ELF-1 (cell line): ENCODE measurements at regions not wholly inside any gene's neighbourhood (a gene's known extent, or its start where the extent isn't known, plus 50 kb on each side); places are given as distances from the start of the nearest gene placed in this dataset.
"Not testable (repeated sequence)": the region's sequence is repeated elsewhere in the genome, so short reads cannot be mapped to it uniquely, and the experiment has no call there.

Source experiments
- DNase-seq: peaks from one replicate; pipeline ENCODE4 v3.0.0-alpha.2; 2016; ENCODE audit warnings: low read depth, low spot score

DNA sequence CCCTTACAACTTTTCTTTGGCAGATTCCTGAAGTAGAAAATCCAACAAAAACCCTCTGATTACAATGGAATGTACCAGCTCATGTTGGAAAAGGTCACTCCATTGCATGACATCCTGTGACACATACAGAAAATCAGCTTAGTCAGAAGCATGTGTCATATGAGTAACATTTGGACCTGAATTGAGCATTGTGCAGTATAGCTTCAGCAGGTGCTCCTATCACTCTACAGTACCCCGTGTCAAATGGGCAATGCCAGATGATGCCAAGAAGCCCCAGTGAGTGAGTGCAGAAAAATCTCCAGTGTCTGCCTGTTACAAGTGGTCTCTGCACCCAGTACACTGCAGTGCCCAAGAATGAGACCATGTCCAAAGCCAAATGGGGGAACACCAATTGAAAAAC, 129.7 kb upstream of the RUNX1 start:
- no peak for DNase-seq

DNA sequence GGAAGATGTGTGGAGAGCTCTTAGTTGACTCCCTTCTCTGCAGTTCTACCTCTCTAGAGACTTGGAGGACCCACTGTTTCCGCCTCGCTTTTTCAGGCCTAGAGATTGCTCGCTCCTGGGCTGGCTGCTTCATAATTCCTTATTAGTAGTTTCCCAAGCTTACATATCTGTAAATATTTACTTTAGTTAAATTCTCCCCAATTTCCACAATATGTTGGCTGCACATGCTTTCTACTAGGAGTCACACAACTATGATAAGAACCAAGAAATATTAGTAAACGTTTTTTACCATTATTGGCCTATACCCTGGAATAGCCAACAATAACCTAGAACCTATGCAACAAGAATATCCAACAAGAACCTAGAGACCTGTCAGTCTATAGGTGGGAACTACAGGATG, 129.0 kb upstream of the RUNX1 start:
- no peak for DNase-seq

DNA sequence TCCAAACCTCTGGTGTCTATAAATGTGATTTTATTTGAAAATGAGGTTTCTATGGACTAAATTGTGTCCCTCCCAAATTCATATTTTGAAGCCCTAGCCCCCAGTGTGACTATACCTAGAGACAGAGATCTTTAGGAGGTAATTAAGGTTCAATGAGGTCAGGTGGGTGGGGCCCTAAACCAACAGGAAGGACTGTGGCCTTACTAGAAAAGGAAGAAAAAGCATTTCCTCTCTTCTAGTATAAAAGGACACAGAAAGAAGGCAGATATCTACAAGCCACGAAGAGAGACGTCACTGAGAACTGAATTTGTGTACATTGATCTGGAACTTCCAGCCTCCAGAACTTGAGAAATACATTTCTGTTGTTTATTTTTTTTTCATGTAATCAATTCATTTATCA, 123.1 kb upstream of the RUNX1 start:
- no peak for DNase-seq

DNA sequence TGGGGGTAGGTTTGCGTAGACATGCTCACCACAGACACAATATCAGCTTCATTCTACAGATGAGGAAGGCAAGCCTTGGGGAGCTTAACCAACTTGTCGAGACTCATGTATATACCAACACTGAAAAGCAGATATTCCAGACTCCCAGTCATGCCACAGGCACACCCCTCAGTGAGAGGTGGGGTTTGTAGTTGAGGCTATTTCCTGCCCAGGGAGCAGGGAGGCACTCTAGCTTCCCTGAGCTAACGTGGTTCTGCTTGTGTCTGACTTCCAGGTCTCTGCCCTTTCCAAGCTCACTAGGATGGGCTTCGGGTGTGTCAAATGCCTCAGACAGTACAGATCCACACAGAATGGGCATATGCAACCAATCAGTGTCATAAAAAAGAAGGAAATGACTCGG, 122.3 kb upstream of the RUNX1 start:
- DNase-seq, result no peak

DNA sequence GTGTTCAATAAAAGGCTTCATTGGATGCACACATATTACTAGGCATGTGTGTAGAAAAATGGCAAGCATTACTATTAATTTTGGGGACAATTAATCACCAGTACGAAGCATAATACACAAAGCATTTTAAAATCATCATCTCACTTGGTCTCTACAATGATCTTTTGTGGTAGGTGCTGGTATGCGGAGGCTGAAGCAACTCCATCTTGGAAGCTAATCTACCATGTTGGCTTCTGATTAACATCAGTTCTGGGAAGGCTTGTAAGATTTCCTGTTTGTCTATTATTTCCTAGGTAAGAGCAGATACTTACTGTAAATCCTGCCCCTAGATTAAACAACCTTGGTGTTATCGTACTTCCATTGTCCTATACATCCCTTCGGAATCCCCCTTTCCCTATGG, 121.7 kb upstream of the RUNX1 start:
- DNase-seq, result no peak

DNA sequence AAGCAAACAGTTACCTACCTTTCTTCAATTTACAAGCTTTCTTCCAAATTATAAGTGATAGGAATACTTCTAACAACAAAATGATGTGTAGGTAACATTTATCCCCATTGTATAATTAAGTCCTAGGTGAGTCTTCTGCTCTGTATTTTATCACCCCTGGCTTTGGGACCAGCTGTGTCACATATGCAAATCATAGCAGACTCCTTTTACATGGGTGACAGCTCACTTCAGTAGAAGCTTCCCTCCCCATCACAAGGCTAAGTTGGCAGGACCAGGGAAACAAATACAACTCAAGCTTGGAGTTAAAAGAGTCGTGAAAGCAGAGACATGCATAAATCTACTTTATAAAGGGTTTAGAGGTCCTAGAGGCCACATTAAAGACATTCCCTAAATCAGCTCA, 121.1 kb upstream of the RUNX1 start:
- DNase-seq, result no peak

DNA sequence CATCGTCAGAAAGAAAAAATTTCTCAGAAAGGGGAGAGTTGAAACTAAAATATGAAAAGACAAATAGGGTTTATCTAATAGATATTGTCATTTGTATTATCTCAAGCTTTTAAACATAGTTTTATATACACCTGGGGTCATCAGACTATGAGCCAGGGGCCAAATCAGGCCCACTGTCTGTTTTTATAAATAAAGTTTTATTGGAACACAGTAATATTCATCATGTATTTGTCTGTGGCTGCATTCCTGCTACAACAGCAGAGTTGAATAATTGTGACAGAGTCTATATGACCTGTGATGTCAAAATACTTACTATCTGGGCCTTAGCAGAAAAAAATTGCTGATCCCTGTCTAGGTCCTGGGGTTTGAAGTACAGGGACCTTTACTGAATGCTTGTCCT, 120.5 kb upstream of the RUNX1 start:
- no peak for DNase-seq

DNA sequence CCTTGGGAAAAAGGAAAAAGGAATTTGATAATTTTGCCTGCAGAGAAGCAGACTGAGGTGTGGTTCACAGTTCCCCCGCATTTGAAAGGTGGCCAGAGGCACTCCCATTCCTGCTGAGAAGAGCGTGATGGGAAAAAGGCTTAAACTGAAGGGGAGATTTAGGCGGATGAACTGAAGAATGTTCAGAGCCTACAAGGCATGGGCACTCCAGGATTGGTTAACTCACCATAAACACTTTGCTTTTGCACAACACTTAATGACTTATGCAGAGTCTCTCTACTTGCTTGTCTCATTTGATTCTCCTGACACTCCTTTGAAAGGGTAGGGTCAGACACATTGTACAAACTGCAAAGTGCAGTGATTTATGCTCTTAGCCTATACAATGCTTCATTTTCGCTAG, 119.6 kb upstream of the RUNX1 start:
- DNase-seq, result no peak

DNA sequence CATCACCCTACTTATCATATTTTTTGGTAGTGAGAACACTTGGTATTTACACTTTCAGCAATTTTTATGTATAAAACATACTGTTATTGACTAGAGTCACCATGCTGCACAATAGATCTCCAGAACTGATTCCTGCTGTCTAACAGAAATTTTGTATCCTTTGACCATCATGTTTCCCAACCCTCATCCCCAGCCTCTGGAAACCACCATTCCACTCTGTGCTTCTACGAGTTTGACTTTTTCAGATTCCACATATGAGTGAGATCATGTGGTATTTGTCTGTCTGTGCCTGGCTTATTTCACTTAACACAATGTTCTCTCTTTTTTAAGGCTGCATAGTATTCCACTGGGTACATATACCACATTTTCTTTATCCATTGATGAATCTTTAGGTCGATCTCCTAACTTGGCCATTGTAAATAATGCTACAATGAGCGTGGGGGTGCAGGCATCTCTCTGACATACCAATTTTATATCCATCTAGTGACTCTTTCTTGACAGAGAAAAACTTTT, 115.9 kb upstream of the RUNX1 start:
- no peak for DNase-seq

DNA sequence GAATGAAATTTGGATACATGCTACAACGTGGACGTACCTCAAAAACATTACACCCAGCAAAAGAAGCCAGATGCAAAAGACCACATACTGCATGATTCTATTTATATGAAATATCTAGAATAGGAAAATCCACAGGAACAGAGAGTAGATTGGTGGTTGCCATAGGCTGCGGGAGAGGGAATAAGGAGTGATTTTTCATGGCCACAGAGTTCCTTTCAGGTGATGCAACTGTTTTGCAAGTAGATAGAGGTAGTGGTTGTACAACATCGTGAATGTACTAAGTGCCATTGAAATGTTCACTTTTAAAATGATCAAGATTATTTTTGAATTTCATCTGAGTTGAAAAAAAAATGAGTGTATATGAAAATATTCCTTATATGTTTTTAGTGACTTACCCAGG, 115.3 kb upstream of the RUNX1 start:
- no peak for DNase-seq

DNA sequence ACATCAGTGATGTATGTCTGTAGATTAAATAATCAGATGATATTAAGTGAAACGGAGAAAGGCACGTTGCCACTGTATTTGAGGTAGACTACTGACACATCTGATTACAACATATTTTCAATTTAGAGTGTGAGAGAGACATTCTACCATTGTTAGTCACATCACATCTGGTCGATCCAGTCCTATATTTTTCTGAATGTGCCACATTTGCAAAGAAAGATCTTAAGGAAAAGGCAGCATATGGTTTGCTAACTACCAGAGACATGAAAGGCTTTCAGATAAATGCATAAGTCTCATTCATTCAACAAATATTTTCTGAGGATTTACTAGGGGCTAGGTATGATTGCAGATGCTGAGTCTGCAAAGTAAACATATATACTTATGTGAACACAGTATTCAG, 114.3 kb upstream of the RUNX1 start:
- DNase-seq, result no peak

DNA sequence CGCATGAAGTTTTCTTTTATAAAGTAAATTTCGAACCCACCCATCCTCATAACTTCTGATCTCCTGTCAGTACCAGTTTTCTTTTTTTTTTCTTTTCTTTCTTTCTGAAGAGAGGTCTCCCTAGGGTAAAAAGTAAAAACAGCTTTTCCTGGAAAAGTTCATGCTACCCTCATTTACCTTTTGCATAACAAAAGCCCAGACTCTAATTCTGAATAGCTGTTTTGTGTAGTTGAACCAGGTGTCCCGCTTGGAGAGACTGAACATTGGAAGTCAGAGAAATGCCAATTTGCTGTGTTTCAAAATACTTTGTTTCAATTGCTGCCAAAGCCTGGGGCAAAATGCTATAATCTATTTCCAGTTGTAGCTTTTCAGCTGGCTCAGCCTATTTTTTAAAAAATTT, 113.7 kb upstream of the RUNX1 start:
- no peak for DNase-seq

DNA sequence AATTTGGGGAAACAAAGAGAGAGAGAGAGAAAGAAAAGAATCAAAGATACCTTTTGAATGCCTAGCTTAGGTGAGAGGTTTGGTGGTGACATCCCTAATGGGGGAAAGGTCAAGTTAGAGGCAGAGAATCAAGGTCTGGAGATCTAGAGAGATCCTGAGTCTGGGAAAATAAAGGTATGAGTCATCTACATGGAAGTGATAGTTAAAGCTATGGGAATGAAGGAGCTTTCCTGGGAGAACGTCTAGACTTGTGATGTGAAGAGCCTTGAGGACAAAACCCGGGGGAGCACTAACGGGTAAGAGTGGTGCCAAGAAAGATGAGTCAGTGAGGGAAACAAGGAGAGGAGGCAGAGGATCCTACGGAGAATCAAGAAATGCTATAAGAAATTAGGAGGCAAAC, 110.8 kb upstream of the RUNX1 start:
- DNase-seq, result no peak

DNA sequence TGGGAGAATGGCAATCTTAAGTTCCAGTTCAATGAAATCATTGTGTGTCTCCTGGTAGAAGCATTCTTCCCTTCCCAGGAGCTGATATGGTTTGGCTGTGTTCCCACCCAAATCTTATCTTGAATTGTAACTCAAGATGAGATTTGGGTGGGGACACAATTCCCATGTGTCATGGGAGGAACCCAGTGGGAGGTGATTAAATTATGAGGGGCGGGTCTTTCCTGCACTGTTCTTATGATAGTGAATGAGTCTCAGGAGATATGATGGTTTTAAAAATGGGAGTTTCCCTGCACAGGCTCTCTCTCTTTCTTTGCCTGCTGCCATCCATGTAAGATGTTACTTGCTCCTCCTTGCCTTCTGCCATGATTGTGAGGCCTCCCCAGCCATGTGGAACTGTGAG, 108.3 kb upstream of the RUNX1 start:
- not testable (repeated sequence) for DNase-seq

DNA sequence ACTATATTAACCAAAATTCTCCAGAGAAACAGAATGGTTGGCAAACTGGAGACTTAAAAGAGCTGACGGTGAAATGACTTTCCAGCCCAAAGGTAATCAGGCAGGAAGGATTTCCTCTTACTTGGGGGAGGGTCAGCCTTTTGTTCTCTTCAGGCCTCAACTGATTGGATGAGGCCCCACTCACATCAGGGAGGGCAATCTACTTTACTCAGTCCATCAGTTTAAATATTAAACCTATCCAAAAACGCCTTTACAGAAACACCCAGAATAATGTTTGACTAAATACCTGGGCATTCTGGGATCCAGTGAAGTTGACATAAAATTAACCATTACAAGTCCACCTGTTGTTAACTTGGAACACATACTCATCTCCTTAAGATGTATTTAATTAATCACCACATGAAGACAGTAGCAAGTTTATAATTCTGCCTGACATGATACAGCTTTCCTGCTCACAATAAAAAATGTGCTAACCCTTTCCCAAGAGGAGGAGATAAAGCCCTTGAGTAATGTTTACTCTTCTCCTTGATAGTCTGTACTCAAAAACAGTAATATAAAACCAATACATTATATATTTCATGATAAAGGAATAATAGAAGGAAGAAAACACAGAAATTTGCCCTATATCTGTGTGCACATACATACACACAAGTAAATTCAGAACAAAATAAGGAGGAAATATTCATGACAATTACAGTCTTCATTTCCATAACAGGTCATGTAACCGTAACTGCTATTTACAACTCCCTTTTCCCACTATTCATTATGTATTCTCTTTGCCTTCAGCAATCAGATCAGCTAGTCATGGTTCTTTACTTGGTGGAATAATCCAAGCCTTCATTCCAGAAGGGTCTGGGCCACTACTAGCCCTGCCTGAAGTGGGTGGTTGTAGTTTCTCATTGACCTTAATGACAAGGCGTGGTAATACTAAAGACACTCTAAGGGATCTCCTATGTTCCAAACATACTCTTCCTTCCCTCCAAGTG, 107.5 kb upstream of the RUNX1 start:
- no peak for DNase-seq

DNA sequence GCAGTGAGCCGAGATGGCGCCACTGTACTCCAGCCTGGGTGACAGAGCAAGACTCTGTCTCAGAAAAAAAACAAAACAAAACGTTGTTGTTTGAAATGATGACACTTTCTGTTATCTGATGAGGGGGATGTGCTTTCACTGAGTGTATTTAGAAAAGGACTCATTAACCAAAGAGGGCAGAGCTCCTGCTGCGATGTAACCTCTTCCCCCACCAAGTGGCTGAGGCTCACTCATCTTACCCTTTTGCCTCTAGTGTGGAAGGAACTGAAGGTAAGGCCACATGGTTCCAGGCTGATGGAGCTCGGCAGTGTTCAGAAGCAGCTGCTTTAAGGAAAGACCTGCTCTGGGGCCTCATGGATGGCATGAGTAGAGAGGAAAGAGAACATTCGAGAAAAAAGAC, 105.7 kb upstream of the RUNX1 start:
- DNase-seq, result no peak

DNA sequence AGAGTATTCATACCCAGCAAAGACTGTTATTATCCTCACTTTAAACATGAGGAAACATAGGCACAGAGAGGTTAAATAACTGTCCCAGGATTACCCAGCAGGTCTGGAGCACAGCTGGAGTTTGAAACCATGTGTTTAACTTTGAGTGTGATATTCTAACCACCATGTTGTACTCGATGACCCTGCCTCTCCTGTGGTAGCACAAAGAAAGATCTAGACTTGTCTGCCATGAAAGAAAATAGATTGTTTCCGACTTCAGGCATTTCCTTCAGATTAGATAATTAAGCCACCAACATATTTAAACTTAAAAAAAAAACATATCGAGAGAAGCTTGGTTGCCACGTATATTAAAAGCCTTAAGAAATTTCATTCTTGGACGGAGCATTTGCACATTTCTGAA, 104.6 kb upstream of the RUNX1 start:
- no peak for DNase-seq

DNA sequence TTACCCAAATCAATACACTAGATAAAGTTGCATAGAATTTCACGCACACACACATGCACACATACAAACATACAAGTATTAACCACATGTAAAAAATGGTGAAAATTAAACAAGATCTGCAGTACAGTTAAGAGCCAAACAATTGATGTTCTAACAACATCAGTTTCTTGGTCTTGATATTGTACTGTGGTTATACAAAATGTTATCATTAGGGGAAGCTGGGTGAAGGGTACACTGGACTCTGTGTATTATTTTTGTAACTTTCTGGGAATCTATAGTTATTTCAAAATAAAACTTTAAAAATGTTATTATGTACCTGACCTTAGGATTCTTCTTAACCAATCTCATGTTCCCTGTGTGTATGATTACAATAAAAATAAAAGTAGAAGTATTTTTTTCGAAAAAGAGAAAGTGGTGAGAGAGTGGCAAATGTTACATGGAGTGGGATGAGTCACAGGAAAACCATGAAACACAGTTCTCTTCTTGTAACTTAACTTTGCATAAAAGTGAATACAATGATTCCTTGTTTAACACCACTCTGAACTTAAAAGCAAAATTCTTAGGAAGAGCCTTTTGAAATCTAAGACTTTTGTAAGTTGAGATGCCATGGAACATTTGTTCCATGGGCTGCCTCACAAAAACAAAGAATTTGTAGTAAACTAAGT, 101.6 kb upstream of the RUNX1 start:
- no peak for DNase-seq

DNA sequence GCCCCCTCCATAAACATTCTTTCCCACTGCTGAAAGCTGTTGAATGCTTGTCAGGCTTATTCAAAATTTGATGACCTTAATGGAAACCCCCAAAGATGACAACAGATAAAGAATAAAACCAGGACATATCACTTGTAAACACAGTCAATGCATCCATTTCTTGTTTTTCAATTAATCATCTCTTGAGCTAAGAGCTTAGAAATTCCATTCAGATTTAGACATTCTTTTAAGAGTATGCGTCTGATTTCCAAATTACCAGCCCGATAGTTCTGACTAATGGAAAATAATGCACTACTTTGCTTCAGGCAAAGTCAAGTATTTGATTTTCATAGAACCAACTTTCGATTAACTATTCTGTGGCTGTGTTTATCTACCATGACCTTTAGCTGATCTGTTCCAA, 100.6 kb upstream of the RUNX1 start:
- no peak for DNase-seq

DNA sequence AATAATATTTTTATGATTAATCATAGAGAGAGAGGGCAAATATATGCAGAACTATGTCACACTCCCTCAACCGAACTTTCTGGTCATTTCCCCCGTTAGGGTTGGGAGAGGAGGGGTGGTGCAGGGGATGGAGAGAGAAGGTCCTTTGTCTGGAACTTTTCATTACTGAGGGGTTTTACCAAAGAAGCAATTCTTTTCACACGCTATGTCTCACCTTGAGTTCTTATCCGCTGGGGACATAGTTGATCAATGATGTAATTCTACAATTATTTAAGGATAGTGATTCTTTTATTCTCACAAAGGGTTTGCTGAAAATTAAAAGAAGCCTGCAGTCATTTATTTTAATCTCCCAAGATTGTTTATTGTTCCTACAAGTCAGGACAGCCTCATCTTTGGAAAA, 98.3 kb upstream of the RUNX1 start:
- no peak for DNase-seq

DNA sequence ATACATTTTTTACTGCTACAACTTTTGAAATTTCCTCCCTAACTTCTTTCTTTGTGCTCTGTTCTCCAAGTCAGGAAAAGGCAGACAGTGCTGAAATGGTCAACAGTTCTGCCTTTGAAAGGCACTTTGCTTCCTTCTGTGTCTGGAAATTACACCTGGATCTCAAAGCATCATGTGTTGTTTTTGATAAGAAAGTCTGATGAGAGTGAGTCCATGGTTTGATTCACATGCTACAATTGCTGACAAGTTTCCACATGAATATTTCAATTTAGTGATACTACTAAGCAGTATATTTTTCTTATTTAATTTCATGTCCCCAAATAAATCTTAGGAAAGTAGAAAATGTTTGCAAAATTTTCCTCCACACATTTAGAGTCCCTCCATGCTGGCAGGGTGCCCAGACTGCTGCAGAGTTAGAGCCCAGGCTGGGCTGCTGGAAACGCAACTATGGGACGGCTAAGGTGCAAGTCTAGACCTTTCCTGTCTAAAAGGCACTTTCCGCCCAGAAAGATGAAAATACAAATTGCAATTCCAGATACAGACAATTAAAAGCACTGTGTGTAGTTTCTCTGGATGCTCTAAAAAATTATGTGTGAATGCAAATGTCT, 96.6 kb upstream of the RUNX1 start:
- DNase-seq, result no peak

DNA sequence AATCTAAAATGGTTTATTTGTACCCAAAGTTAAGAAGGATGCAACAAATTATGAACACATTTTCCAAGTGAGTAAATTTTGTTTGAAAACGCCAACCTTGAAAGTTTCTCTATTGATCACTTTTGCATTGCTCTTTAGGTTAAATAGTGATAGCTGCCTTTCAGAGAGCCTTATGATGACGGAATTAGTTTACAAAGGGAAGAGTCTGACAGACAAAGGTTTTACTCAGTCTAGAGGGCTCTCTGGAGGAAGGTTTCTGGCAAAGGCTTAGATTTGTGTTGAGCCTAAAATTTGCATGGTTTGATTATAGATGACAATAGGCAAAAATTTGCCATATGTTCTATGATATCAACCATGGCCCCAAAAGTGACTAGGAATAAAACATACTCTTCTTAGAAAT, 95.9 kb upstream of the RUNX1 start:
- no peak for DNase-seq
